ENCODE measurements at regions not wholly inside any gene's neighbourhood (a gene's known extent, or its start where the extent isn't known, plus 50 kb on each side); places are given as distances from the start of the nearest gene placed in this dataset.

DNA sequence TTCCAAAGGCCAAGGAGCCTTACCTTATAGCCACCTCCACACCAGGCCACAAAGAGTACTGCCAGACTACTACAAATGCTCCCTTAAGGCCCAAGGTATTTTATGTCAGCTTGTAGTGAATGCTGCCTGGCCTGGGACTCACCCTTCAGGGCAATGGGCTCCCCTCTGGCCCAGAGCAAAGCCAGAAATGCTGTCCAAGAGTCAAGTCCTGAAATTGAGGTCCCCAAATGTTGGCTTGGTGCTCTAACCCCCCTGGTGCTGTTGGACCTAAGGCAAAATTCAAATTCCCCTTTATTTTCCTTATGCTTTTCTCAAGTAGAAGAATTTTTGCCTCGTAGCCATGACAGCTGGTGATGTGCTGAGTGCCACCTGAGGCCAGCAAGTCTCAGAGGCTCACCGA lies 1354.3 kb upstream of the DIAPH2 start:
- no peak for TF ChIP-seq POLR2A (IDR thresholded peaks at IDR 0.05; ENCODE audit: extremely low read depth, insufficient read length)
- TF ChIP-seq, protein P1, sequence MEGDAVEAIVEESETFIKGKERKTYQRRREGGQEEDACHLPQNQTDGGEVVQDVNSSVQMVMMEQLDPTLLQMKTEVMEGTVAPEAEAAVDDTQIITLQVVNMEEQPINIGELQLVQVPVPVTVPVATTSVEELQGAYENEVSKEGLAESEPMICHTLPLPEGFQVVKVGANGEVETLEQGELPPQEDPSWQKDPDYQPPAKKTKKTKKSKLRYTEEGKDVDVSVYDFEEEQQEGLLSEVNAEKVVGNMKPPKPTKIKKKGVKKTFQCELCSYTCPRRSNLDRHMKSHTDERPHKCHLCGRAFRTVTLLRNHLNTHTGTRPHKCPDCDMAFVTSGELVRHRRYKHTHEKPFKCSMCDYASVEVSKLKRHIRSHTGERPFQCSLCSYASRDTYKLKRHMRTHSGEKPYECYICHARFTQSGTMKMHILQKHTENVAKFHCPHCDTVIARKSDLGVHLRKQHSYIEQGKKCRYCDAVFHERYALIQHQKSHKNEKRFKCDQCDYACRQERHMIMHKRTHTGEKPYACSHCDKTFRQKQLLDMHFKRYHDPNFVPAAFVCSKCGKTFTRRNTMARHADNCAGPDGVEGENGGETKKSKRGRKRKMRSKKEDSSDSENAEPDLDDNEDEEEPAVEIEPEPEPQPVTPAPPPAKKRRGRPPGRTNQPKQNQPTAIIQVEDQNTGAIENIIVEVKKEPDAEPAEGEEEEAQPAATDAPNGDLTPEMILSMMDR (IDR thresholded peaks at IDR 0.05; ENCODE audit: low read depth, low read length): no peak
- TF ChIP-seq MAX (IDR thresholded peaks at IDR 0.05; ENCODE audit: low read depth, low read length): no peak
- no peak for TF ChIP-seq MYC (IDR thresholded peaks at IDR 0.05; ENCODE audit: low read depth, low read length)

Measured in NB4 (cell line).